ENCODE measurements at regions not wholly inside any gene's neighbourhood (a gene's known extent, or its start where the extent isn't known, plus 50 kb on each side); places are given as distances from the start of the nearest gene placed in this dataset.

DNA sequence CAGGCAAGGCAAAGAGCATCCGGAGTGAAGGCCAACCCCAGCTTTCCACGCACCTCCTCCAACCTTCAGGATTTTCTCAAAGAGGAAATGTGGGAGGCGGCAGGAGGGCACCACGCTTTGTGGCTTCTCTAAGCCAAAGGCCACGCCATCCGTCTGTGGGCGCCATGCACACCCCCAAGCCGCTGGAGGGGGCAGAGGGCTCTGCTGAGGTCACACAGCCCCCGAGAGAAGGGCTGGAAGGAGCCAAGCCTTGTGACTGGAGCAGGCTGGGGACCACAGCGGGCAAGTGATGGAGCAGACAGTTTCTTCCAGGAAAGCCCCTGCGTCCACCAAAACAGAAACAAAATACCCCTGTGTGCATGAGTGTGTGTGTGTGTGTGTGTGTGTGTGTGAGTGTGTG, 527.4 kb downstream of the BRD1 start:
- TF ChIP-seq, protein P1, sequence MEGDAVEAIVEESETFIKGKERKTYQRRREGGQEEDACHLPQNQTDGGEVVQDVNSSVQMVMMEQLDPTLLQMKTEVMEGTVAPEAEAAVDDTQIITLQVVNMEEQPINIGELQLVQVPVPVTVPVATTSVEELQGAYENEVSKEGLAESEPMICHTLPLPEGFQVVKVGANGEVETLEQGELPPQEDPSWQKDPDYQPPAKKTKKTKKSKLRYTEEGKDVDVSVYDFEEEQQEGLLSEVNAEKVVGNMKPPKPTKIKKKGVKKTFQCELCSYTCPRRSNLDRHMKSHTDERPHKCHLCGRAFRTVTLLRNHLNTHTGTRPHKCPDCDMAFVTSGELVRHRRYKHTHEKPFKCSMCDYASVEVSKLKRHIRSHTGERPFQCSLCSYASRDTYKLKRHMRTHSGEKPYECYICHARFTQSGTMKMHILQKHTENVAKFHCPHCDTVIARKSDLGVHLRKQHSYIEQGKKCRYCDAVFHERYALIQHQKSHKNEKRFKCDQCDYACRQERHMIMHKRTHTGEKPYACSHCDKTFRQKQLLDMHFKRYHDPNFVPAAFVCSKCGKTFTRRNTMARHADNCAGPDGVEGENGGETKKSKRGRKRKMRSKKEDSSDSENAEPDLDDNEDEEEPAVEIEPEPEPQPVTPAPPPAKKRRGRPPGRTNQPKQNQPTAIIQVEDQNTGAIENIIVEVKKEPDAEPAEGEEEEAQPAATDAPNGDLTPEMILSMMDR (IDR thresholded peaks at IDR 0.05), result no peak
- no peak for TF ChIP-seq ZFX (IDR thresholded peaks at IDR 0.05; ENCODE audit: borderline replicate concordance)
